SU-DHL-6 (cell line): ENCODE measurements at regions not wholly inside any gene's neighbourhood (a gene's known extent, or its start where the extent isn't known, plus 50 kb on each side); places are given as distances from the start of the nearest gene placed in this dataset.

Experiments
- H2AFZ ChIP-seq: fragments of 200-600 bp; sonication (generic); 2 replicates; pipeline ENCODE4 v1.6.1; 2014; ENCODE audit warnings: low read depth, mild to moderate bottlenecking, moderate library complexity, mixed read lengths, antibody characterized with exemption, low read length; ENCODE audit not compliant: severe bottlenecking
- H3F3A ChIP-seq: fragments of 200-600 bp; shearing (Covaris generic); 2 replicates; pipeline ENCODE4 v1.6.0; 2016; ENCODE audit warnings: antibody characterized with exemption, mild to moderate bottlenecking; ENCODE audit not compliant: insufficient read depth
- H3K27ac ChIP-seq: fragments of 200-600 bp; sonication (generic); 2 replicates; pipeline ENCODE4 v1.5.1; 2016; ENCODE audit warnings: low read depth, mild to moderate bottlenecking, low read length, moderate library complexity, mixed read lengths
- H3K27me3 ChIP-seq: fragments of 200-600 bp; sonication (generic), shearing (Covaris generic); 2 replicates; pipeline ENCODE4 v1.6.0; 2014; ENCODE audit warnings: mild to moderate bottlenecking, low read length
- H3K36me3 ChIP-seq: fragments of 200-600 bp; sonication (generic); 2 replicates; pipeline ENCODE4 v1.6.1; 2014; ENCODE audit warnings: mild to moderate bottlenecking, low read length, mixed read lengths
- H3K4me2 ChIP-seq: fragments of 300-600, 200-600 bp; shearing (Covaris generic), sonication (generic); 2 replicates; pipeline ENCODE4 v1.6.0; 2014; ENCODE audit warnings: low read length, low read depth, mild to moderate bottlenecking; ENCODE audit not compliant: poor library complexity, severe bottlenecking
- H3K4me3 ChIP-seq: fragments of 200-600 bp; sonication (generic); 2 replicates; pipeline ENCODE4 v1.5.1; 2014; ENCODE audit warnings: antibody characterized with exemption, low read length, mild to moderate bottlenecking, mixed read lengths; ENCODE audit not compliant: insufficient read depth, poor library complexity, severe bottlenecking
- H3K79me2 ChIP-seq: fragments of 200-600 bp; sonication (generic); 2 replicates; pipeline ENCODE4 v1.6.1; 2014; ENCODE audit warnings: mild to moderate bottlenecking, low read length, moderate library complexity; ENCODE audit not compliant: insufficient read depth
- H3K9ac ChIP-seq: fragments of 200-600 bp; sonication (generic); 2 replicates; pipeline ENCODE4 v1.7.0; 2014; ENCODE audit warnings: mild to moderate bottlenecking, low read length
- H3K9me2 ChIP-seq: fragments of 200-600 bp; sonication (generic); replicated peaks from 2 replicates; pipeline ENCODE4 v1.6.1; 2014; ENCODE audit warnings: low read length; ENCODE audit not compliant: insufficient read depth
- H3K9me3 ChIP-seq: fragments of 200-600 bp; sonication (generic); 2 replicates; pipeline ENCODE4 v1.6.1; 2014; ENCODE audit warnings: low read length, mixed read lengths; ENCODE audit not compliant: insufficient read depth
- H4K20me1 ChIP-seq: fragments of 200-600 bp; sonication (generic); 2 replicates; pipeline ENCODE4 v1.6.1; 2014; ENCODE audit warnings: low read depth, mild to moderate bottlenecking, antibody characterized with exemption, low read length, moderate library complexity, mixed read lengths
- CTCF ChIP-seq: fragments of 200-600 bp; sonication (generic); IDR thresholded peaks from one replicate; pipeline ENCODE4 v1.5.1; 2017; ENCODE audit warnings: antibody characterized with exemption, mild to moderate bottlenecking, low read length, moderate library complexity; ENCODE audit not compliant: insufficient read depth, poor library complexity, severe bottlenecking
- EZH2phosphoT487 ChIP-seq: fragments of 200-600 bp; sonication (generic), shearing (Covaris generic); conservative IDR thresholded peaks from 2 replicates; pipeline ENCODE4 v1.6.1; 2018; ENCODE audit warnings: mild to moderate bottlenecking, antibody characterized with exemption, low read length, moderate library complexity, mixed read lengths

GRCh38 chr16:79407461-79408135 lies 192.9 kb downstream of the MAF start:
- H3K27me3 ChIP-seq = no peaks in the 10 kb centered on the region
- no peak overlapping the region for H2AFZ ChIP-seq
- TF ChIP-seq EZH2phosphoT487 (no peak), CTCF (no peak)
- no peak overlapping the region for H3K9ac ChIP-seq
- H3K9me2 ChIP-seq = no peaks in the 10 kb centered on the region
- H3K79me2 ChIP-seq = no peaks in the 10 kb centered on the region
- no peaks in the 10 kb centered on the region for H3F3A ChIP-seq
- no peaks in the 10 kb centered on the region for H3K36me3 ChIP-seq
- H3K27ac ChIP-seq = no peak overlapping the region
- no peaks in the 10 kb centered on the region for H3K9me3 ChIP-seq
- H3K4me3 ChIP-seq = no peak overlapping the region
- H3K4me2 ChIP-seq = no peak overlapping the region
- H4K20me1 ChIP-seq = no peaks in the 10 kb centered on the region

DNA sequence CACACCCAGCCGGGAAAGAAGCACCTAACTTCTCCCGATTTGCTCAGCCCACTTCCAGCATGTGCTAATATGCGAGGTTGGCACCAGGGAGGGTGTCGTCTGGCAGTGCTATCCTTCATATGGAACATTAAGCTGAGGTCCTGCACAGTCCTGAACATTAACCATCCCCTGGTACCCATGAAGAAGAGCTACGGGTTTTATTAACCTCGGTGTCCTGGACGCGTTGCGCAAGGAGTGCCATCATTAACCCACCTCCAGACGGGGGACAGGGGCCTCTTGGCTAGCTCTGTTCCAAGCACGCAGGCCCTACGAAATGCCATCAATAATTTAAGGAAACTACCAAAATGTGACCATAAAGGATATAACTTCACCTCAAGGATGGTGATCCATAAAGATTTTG lies 193.5 kb downstream of the MAF start:
- no peaks in the 10 kb centered on the region for H3K36me3 ChIP-seq
- H4K20me1 ChIP-seq = no peaks in the 10 kb centered on the region
- no peak overlapping the region for H2AFZ ChIP-seq
- no peak overlapping the region for H3K27ac ChIP-seq
- no peaks in the 10 kb centered on the region for H3K27me3 ChIP-seq
- no peaks in the 10 kb centered on the region for H3K9me2 ChIP-seq
- no peaks in the 10 kb centered on the region for H3K9me3 ChIP-seq
- no peaks in the 10 kb centered on the region for H3K79me2 ChIP-seq
- no peaks in the 10 kb centered on the region for H3F3A ChIP-seq
- no peak overlapping the region for H3K9ac ChIP-seq
- H3K4me2 ChIP-seq = no peak overlapping the region
- H3K4me3 ChIP-seq = no peak overlapping the region
- no peak for TF ChIP-seq EZH2phosphoT487
- no peak for TF ChIP-seq CTCF

DNA sequence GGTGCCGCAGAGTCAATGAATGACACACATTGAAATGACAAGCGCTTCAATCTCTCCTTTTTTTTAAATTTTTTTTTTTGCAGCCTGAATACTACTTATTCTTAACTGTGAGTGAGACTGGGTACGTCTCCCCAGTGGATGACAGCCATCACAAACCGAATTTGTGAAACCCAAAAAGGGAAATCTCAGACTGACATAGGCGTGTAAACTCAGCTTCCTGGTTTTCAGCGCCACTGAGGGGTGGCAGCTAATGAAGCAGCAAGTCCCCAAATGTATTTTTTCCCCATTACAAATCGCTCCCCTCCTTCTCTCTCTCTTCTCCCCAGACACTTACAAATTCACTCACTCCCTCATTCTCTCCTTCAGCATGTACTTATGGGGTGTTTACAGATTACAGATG lies 196.0 kb downstream of the MAF start:
- H3K9ac ChIP-seq = no peak overlapping the region
- no peak for TF ChIP-seq CTCF
- TF ChIP-seq EZH2phosphoT487 = no peak

More for the DNA sequence above, 196.0 kb downstream of the MAF start:
- Histone ChIP-seq H3K27ac (no peak overlapping the region), H3K4me2 (no peak overlapping the region), H2AFZ (no peak overlapping the region), H3K4me3 (no peak overlapping the region), H3K27me3 (no peaks in the 10 kb centered on the region), H4K20me1 (no peaks in the 10 kb centered on the region), H3K9me3 (no peaks in the 10 kb centered on the region), H3K79me2 (no peaks in the 10 kb centered on the region), H3F3A (no peaks in the 10 kb centered on the region), H3K9me2 (no peaks in the 10 kb centered on the region), H3K36me3 (no peaks in the 10 kb centered on the region)
